Pancreas (tissue), 10 donors: ENCODE measurements at regions not wholly inside any gene's neighbourhood (a gene's known extent, or its start where the extent isn't known, plus 50 kb on each side); places are given as distances from the start of the nearest gene placed in this dataset.

Experiments used
- ATAC-seq, 4 donors: fragments of 200-7000 bp; cut with Tn5 transposase; one replicate each; pipeline versions ENCODE4 v1.8.0 to v1.9.1; 2020; ENCODE audit warnings: mild to moderate bottlenecking in 4 of 4, moderate library complexity in 4 of 4
- DNase-seq, 6 donors: peaks; one replicate each; pipeline ENCODE4 v3.0.0-alpha.2; 2020
- FAIRE-seq: peaks from 2 replicates; lab custom pipeline; 2012; peaks lifted over from hg19 to GRCh38; lab: Jason Lieb, UNC
- H3K27ac ChIP-seq, 4 donors: fragments of 200-600 bp; sonication (generic); 1 replicate in 3 of 4; 2 replicates in 1 of 4; pipeline versions ENCODE4 v1.5.0 to v1.8.0; 2020
- H3K27me3 ChIP-seq, 4 donors: fragments of 200-600 bp; one replicate each; pipeline ENCODE4 v1.8.0; 2021
- H3K36me3 ChIP-seq, 3 donors: fragments of 200-600 bp; sonication (generic) in 1 of 3; one replicate each; pipeline versions ENCODE4 v1.5.0 to v1.8.0; 2020 to 2021
- H3K4me1 ChIP-seq, 3 donors: fragments of 200-600 bp; one replicate each; pipeline ENCODE4 v1.8.0; 2021
- H3K4me3 ChIP-seq, 4 donors: fragments of 200-600 bp; sonication (generic) in 2 of 4; one replicate each; pipeline versions ENCODE4 v1.5.0 to v1.8.0; 2020 to 2021
- H3K9me3 ChIP-seq, 4 donors: fragments of 200-600 bp; one replicate each; pipeline ENCODE4 v1.8.0; 2021
- WGBS, 2 donors: extraction: QIAGEN DNeasy Blood & Tissue Kit; methylation state at CpG; one replicate each; pipeline ENCODE4 v1.1.7; 2013; 5-methylcytosine and 5-hydroxymethylcytosine counted together
- intact Hi-C, 3 donors: fragments of 100-400 bp; cut with DNase I; formaldehyde crosslinking; loops; one replicate each; pipeline versions ENCODE4 v1.11.1 to v1.14.2; 2022
- TF ChIP-seq, protein P1 (sequence below), 4 donors: fragments of 200-600 bp; sonication (generic) in 3 of 4; IDR thresholded peaks; one replicate each; pipeline versions ENCODE4 v1.5.0 to v1.8.0; 2021; ENCODE audit warnings: antibody characterized with exemption in 4 of 4
- donor health status: healthy with polysubstance abuse.
- donor health status: DM: no; HTN: no; CAD: no; lungs with moderate emphysema.
- donor health status: DM: no; HTN: no; CAD: no.
- donor health status: control.
- donor health status: control.
- donor health status: Bipolar disorder and iron deficiency.
- donor health status: DM: yes; HTN: yes; CAD: no.
- donor health status: DM: no; HTN: no; CAD: no.
- donor health status: DM: no; HTN: no; CAD: no.
- donor health status: DM: yes; HTN: yes; CAD: no.

DNA sequence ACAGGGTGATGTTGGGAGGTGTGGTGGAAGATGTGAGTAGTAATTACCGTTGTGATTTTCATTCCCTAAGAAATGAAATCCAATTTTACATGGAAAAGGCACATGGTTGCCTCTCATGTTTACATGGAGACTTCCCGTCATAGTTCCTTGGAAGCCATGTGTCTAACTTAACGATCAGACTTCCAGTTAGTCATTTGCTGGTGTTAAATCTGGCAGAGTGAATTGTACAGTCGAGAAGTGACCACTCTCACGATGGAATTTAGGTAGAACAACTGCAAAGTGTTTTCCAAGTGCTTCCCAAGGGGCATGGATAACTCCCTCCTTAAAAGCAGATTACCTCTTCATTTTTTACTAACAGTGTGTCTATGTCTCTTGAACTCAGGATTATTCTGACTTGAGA, 145.8 kb upstream of the CCN2 start:
- Histone ChIP-seq H3K4me1 (no peaks in the 10 kb centered on the region), H3K27ac (no peak overlapping the region), H3K36me3 (no peaks in the 10 kb centered on the region), H3K4me3 (no peak overlapping the region), H3K9me3 (no peaks in the 10 kb centered on the region), H3K27me3 (no peaks in the 10 kb centered on the region)
- intact Hi-C loops = no loop called here
- ATAC-seq (no peak), DNase-seq (no peak), FAIRE-seq (no peak)
- TF ChIP-seq, protein P1, sequence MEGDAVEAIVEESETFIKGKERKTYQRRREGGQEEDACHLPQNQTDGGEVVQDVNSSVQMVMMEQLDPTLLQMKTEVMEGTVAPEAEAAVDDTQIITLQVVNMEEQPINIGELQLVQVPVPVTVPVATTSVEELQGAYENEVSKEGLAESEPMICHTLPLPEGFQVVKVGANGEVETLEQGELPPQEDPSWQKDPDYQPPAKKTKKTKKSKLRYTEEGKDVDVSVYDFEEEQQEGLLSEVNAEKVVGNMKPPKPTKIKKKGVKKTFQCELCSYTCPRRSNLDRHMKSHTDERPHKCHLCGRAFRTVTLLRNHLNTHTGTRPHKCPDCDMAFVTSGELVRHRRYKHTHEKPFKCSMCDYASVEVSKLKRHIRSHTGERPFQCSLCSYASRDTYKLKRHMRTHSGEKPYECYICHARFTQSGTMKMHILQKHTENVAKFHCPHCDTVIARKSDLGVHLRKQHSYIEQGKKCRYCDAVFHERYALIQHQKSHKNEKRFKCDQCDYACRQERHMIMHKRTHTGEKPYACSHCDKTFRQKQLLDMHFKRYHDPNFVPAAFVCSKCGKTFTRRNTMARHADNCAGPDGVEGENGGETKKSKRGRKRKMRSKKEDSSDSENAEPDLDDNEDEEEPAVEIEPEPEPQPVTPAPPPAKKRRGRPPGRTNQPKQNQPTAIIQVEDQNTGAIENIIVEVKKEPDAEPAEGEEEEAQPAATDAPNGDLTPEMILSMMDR (IDR thresholded peaks at IDR 0.05) = no peak
- WGBS, 2 donors = 66 to 82% methylated on average over 5 of the region's 5 CpGs

DNA sequence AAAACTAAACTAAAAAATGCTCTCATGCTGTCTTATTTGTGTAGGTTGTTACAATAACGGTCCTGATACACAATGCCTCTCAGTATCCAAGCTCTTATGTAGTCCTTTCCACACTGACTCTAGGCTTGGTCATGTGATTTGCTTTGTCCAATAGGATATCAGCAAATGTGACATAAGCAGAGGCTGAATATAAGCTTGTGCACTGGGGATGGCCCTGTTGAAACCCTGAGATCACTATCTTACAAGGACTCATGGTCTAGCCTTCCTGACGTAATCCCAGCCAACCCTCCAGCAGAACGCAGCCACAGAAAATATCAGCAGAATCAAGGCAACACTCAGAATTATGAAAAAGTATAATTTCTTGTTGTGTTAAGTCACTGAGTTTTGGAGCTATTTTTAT, 145.1 kb upstream of the CCN2 start:
- Histone ChIP-seq H3K36me3 (no peaks in the 10 kb centered on the region), H3K4me3 (no peak overlapping the region), H3K9me3 (no peaks in the 10 kb centered on the region), H3K27ac (no peak overlapping the region), H3K27me3 (no peaks in the 10 kb centered on the region), H3K4me1 (no peaks in the 10 kb centered on the region)
- no peak for ATAC-seq
- TF ChIP-seq, protein P1 (IDR thresholded peaks at IDR 0.05) = no peak
- FAIRE-seq = no peak
- no peak for DNase-seq
- intact Hi-C loops = no loop called here
- WGBS, 2 donors = 67 to 82% methylated on average over 3 of the region's 3 CpGs

DNA sequence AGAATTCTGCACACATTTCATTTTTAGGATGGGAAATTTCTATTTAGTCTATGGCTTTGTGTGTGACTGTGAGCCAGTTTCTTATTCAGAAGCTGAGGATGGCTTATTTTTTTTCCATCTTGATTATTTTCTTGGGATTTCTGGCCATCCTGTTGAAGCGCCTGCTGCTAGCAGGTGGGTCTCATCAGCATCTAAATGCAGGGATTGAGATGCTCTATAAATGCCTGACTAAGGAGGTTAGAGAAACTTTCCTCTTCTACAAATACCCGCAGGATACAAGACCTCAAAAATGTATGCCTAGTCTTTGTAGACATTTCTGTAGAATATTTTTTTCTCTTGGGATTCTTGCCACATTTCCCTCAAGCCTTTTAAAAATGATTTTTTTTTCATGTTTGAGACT, 138.0 kb upstream of the CCN2 start:
- Histone ChIP-seq H3K36me3 (no peaks in the 10 kb centered on the region), H3K27ac (no peak overlapping the region), H3K27me3 (no peaks in the 10 kb centered on the region), H3K4me3 (no peak overlapping the region), H3K4me1 (no peaks in the 10 kb centered on the region), H3K9me3 (no peaks in the 10 kb centered on the region)
- TF ChIP-seq, protein P1 (IDR thresholded peaks at IDR 0.05) = no peak
- 72 to 89% methylated on average over 2 of the region's 2 CpGs for WGBS, 2 donors
- DNase-seq = no peak
- no peak for FAIRE-seq
- no peak for ATAC-seq
- intact Hi-C loops = no loop called here

DNA sequence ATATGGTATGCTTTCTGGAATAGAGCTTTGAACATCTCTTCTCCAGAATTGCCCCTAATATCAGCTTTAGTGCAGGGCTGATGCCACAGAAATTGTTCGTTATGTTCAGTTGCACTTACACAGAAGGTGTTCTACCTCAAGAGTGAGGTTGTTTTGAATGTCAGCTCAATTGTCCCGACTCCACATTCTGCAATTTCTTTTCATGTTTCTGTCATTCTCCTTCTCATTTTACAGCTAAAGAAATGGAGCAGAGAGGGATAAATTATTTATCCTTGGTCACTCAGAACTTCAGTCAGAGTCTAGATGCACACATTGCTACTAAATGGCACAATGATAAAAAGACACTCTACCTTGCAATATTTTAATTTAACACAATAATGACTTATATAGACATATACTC, 137.0 kb upstream of the CCN2 start:
- intact Hi-C loops = no loop called here
- no peaks in the 10 kb centered on the region for H3K4me1 ChIP-seq
- no peak overlapping the region for H3K27ac ChIP-seq
- ATAC-seq (no peak), DNase-seq (no peak), FAIRE-seq (no peak)
- no peaks in the 10 kb centered on the region for H3K9me3 ChIP-seq
- H3K36me3 ChIP-seq = no peaks in the 10 kb centered on the region
- H3K27me3 ChIP-seq = no peaks in the 10 kb centered on the region
- H3K4me3 ChIP-seq = no peak overlapping the region
- WGBS, 2 donors = 63 to 80% methylated on average over 2 of the region's 2 CpGs
- TF ChIP-seq, protein P1 (IDR thresholded peaks at IDR 0.05) = no peak

DNA sequence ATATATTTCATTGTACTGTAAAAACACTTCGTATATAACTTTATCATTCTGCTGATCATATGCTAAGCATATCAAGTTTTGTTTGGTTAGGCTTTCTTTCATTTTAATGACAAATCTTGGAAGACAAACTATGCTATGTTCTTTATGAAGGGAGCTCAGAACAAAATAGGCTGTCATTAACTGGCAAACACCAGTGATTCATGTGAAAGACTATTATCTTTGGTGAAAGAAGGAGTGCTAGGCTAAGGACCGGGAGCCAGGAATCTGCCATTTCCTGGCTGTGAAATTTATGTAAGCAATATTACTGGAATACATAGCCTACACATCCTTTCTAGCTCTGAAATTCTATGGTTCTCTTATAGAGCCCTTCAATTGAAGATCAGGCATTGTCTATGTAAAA, 136.2 kb upstream of the CCN2 start:
- H3K27me3 ChIP-seq = no peaks in the 10 kb centered on the region
- intact Hi-C loops = no loop called here
- FAIRE-seq (no peak), ATAC-seq (no peak), DNase-seq (no peak)
- no peak overlapping the region for H3K27ac ChIP-seq
- WGBS, 2 donors = 53 to 68% methylated on average over 2 of the region's 2 CpGs
- H3K36me3 ChIP-seq = no peaks in the 10 kb centered on the region
- no peaks in the 10 kb centered on the region for H3K9me3 ChIP-seq
- no peaks in the 10 kb centered on the region for H3K4me1 ChIP-seq
- no peak overlapping the region for H3K4me3 ChIP-seq
- TF ChIP-seq, protein P1 (IDR thresholded peaks at IDR 0.05) = no peak
